GM18499 (cell line): ENCODE measurements at regions not wholly inside any gene's neighbourhood (a gene's known extent, or its start where the extent isn't known, plus 50 kb on each side); places are given as distances from the start of the nearest gene placed in this dataset.

Experiments
- ATAC-seq: cut with Tn5 transposase; IDR thresholded peaks from one replicate; pipeline ENCODE4 v1.9.1; 2021; ENCODE audit warnings: moderate number of reproducible peaks; ENCODE audit not compliant: insufficient read depth, unreplicated experiment

DNA sequence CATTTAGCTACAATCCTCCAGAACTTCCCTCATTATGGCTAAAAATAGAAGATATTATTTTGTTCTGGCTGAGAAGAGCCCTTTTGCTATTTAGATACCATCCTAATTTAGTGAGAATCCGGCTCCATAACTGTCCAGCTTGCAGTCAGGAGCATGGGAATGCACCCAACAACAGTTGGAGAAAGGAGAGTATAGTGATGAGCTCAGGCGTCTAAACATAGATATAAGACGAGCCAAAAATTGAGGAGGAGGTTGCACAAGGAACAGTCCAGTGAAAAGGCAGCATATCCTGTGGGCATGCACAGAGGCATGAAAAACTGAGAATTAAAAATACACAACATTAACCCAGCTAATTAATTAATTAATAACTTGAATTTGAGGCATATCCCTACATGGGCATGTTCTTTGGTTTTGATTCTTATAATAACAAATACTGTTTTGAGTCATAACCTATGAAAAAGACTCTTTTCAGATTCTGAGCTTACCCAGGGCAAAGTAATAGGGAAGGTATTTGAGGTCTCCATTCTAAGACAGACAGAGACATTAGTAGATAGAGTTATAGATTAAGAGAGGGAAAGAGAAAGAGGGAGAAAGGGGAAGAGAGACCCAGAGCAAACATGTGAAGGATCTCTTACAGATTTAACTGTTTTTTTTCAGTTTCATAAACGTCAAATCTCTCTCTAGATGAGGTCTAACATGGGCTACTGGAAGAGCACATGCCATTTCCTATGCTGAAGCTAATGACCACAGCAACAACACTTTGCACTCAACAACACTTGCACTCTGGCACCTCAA is 311.2 kb downstream of the OSR1 start:
- ATAC-seq = no peak

DNA sequence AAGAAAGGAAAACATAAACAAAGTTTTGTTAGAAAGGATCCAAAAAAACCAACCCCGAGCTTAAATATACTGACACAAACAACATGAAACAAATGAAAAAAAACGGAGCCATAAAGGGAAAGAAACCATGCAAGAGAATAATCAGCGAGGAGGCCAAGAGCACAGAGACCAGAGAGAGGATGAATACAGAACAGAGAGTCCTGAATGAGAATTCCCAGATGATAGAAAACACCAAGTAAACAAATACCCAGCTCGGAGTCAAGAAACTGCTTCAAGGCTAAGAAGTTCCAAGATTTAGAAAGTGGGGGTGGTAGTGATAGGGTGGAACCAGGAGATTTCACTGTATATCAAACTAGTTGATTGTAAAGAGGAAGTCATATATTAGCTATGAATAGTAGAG is 313.3 kb downstream of the OSR1 start:
- ATAC-seq = no peak

DNA sequence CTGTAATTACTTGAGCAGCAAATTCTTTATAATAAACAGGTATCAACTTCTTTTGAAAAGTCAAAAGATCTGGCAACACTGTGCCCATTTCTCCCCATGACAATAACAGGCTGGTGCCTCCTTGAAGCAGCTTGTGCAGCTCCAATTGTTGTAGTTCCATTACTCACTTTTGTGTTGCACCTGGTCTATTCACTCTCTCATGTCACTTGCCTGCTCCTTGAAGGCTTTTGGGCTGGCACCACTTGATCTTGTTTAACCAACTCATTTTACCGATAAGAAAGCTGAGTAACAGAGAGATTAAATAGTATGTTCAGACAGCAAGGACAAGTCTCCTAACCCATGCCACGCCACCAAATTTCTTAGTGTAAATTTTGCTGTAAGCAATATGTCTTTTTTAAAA is 314.5 kb downstream of the OSR1 start:
- no peak for ATAC-seq

- ATAC-seq = no peak
Observed at GRCh38 chr2:19041434-19042041, 316.9 kb downstream of the OSR1 start.

- no peak for ATAC-seq
Observed at GRCh38 chr2:19038071-19039015, 320.1 kb downstream of the OSR1 start.

DNA sequence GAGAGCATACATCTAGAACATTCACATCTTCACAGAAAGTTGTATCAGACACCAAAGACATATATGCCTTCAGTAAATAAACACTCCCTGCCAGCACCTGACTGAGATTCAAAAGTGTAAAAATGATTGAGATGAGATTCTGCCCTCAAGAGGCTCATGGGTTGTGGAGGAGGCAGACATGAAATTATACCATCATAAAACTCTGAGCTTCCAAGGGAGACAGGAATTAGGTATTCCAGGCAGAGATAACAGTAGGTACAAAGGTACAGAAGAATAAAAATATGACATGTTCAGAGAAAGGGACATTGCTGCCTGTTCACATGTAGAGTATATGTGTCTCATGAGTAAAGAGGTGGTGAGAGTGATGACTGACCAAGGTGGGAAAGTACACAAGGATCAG is 322.3 kb downstream of the OSR1 start:
- ATAC-seq = no peak

GRCh38 chr2:19035238-19035637 is 323.2 kb downstream of the OSR1 start:
- ATAC-seq = no peak

DNA sequence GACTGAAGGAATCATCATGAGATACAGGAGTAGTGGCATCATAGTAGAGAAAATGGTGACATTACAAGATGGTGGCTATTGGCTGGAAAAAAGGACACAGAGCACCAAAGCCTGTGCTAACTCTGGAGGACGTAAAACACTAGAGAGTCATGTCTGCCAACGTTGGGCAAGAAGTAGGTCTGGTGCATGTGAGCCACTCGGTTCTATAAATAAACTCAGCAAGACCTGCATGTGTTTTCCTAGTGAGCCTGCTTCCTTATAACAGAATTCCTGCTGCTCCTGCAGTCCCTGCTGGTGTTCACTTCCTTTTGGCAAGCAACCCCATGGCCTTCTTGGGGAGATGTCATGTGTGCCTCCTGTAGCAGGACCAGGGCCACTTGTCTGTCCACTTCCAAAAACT is 325.2 kb downstream of the OSR1 start:
- ATAC-seq = no peak

DNA sequence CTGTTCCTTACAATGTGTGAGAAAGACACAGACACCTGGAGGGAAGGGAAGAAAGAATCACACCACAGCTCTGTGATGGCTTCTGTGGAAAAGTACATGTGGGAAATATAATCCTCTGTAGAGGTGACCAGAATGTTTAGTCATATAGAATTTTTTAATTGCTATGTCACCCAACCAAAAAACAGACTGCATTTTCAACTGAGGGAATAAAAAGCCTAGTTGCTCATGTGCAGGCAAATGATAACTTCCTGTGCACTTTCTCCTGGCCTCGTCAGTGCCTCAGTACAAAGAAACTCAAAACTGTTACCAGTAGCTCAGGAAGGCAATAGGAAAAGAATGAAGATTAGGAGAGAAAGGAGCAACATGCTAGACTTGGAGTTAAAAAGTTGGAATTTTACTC is 326.8 kb downstream of the OSR1 start:
- no peak for ATAC-seq

DNA sequence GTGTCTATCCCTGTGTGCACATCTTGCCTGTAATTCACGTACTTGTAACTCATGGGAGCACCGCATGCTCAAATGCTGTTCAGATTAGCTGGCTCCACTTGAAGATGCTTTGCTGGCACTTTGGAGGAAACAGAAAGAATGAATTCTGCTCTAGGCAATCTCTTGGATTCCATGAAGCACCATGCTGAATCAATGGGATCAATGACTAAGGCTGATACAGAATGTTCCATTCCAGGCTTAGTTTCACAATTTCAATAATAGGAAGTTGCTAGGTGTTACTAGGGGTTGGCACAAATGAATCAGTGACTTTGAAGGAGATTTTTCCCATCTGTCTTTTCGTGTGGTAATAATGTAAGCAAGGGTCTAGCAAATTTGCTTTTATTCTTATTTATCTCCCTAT is 328.8 kb downstream of the OSR1 start:
- no peak for ATAC-seq

DNA sequence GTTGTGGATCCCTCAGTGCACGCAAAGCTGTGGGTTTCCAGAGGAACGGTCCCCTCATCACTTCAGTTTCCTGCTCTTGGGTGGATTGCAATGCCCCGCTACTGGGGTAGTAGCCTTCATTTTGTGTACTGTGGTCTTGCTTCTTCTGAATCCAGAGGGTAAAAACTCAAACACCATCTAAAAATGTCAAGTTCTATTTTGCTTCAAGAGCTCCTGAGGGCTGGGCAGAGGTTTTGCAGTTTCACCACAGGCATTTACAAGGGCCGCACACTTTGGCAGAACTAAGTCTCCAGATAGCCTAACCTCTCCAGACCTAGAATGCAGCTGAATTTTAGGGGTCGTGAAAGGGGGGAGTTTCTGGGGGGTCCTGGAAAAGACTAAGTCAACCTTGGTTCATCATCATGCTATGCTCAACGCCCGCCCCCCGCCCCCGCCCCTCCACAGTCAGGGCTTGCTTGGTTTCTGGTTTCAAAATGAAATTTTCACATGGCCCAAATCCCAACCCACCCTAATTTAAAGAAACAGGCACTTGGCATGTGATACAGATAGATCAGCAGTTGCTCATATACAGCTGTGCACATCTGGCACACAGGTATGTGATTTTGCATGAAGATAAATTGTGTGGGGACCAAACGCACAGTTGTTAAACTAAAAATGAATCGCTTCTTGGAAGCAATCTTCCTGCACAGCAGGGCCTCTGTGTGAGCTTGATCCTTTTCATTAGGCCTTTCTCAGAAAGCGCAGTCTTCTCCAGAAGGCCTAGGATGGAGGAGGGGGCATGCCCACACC is 329.6 kb downstream of the OSR1 start:
- ATAC-seq = no peak

DNA sequence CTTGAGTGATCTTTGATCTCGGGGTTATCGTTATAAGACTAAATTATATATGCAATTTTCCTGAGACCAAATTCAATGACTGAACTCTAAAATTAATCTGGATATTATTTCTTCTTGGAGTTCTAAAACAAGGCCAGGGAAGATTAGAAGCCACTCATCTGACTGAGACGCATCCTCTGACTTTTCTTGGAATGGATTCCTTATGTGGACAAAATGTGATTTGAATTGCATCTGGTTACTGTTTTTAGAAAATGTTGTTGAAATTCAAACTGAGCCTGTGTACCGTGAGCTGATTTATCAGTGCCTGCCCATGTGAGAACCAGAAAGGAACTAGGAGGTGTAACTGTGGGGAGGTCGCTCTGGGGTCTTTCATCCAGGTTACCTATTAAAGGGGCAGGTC is 330.8 kb downstream of the OSR1 start:
- ATAC-seq = no peak

- ATAC-seq = no peak
Observed at GRCh38 chr2:19026261-19026660, 332.2 kb downstream of the OSR1 start.

GRCh38 chr2:19022334-19022733 is 336.1 kb downstream of the OSR1 start:
- no peak for ATAC-seq

DNA sequence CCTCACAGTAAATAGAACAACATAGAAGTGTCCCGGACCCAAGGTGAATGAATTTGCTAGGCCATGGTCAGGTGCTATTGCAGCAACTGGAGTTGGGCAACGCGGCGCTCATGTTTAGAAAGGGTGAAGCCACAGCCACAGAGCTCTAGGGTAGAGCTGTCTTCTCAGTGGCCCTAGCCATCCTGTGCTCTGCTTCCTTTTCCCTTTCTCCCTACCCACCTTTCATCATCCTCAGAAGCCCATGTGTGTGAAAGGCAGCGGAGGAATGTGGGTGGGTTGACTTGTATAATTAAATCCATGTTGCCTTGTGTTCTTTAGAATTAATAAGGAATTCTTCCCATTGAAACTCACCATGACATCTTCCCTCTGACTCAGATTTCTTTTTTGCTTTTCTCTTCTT is 336.7 kb downstream of the OSR1 start:
- ATAC-seq = no peak

DNA sequence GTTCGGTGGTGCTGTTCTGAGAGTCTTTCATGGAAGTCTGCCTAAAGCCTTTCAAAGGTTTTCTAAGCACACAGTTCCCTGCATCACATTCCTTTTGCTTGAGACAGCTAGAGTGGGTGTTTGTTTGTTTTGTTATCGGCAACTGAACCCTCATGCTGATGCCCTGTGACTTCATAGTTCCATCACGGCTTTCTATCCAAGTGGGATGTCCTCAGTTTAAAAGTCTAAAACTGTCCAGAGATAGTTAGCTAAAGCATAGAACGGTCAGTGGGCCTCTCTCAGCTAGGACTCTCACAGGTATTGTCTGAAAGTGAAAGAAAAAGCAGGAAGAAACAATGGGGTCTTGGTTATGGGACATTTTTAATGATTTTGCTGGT is 337.3 kb downstream of the OSR1 start:
- ATAC-seq = no peak

- no peak for ATAC-seq
Observed at GRCh38 chr2:19020144-19021099, 338.0 kb downstream of the OSR1 start.

DNA sequence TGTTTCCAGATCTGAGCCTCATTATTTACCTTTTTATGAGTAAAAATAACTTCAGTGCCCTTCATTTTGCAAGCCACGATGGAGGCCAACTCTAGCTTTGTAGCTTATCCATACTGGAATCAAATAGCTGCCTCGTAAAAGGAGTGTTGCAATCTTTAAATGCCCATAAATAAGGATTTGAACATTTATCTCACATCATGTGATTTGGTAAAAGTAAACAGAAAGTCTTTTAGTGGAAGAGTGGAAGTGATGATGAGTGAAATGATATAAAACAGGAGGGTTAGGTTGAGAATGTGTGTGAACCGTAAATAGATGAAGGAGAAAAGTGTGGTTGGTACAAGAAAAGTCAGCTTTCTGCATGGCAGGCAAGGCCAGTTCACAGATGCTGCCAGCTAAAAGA is 348.9 kb downstream of the OSR1 start:
- ATAC-seq = no peak

DNA sequence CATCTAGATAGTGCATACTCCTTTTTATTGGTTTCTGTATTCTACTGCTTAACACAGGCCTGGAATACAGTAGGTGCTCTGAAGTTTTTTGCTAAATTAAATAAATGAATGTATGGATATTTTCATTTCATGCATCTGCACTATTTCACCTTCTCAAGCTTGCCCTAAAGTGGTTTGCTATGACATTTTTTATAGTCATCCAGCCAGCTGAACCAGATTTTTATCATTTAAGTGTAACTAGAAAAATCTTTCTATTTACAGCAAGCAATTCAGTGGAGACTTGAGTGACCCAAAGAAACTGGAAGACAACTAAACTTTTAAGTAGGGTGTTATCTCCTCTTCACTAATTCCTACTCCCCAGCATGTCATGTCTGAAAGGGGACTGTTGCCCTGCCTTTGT is 354.9 kb downstream of the OSR1 start:
- ATAC-seq = no peak
